H1 (cell line): ENCODE measurements at regions not wholly inside any gene's neighbourhood (a gene's known extent, or its start where the extent isn't known, plus 50 kb on each side); places are given as distances from the start of the nearest gene placed in this dataset.

Experiments
- CHD1 ChIP-seq: IDR thresholded peaks from 2 replicates; pipeline ENCODE4 v1.6.1; 2012; ENCODE audit warnings: low read depth, low read length, improper control_type of control experiment
- EP300 ChIP-seq, 2 experiments: IDR thresholded peaks; 1 replicate in 1 of 2; 2 replicates in 1 of 2; pipeline ENCODE4 v1.6.1; 2011 to 2012; ENCODE audit warnings: low read depth in 2 of 2, low read length in 2 of 2, mild to moderate bottlenecking in 2 of 2, borderline replicate concordance in 1 of 2, inconsistent platforms in 1 of 2, moderate library complexity in 1 of 2
- HDAC2 ChIP-seq, 2 experiments: fragments of 300-600 bp in 1 of 2; sonication (generic) in 1 of 2; IDR thresholded peaks; 2 replicates each; pipeline ENCODE4 v1.6.1; 2011 to 2012; ENCODE audit warnings: low read depth in 2 of 2, low read length in 2 of 2, mild to moderate bottlenecking in 2 of 2, moderate library complexity in 2 of 2, borderline replicate concordance in 1 of 2, inconsistent platforms in 1 of 2
- JUND ChIP-seq: IDR thresholded peaks from 2 replicates; pipeline ENCODE4 v1.6.1; 2011; ENCODE audit warnings: mild to moderate bottlenecking, improper control_type of control experiment, low read length
- KDM1A ChIP-seq: fragments of 200-600, 300-600 bp; sonication (generic); IDR thresholded peaks from 2 replicates; pipeline ENCODE4 v1.7.1; 2016; ENCODE audit warnings: mild to moderate bottlenecking, low read length, borderline replicate concordance
- POLR2A ChIP-seq, 2 experiments: IDR thresholded peaks; 1 replicate in 1 of 2; 2 replicates in 1 of 2; pipeline ENCODE4 v1.6.1; 2011; ENCODE audit warnings: low read depth in 2 of 2, low read length in 2 of 2, mild to moderate bottlenecking in 2 of 2; ENCODE audit errors: control extremely low read depth in 1 of 2
- RFX5 ChIP-seq: IDR thresholded peaks from 2 replicates; pipeline ENCODE4 v1.6.1; 2011; ENCODE audit warnings: low read depth, low read length, improper control_type of control experiment, borderline replicate concordance
- ZNF274 ChIP-seq: IDR thresholded peaks from 2 replicates; pipeline ENCODE4 v1.7.0; 2012; ENCODE audit warnings: low read length, borderline replicate concordance; ENCODE audit errors: extremely low read depth

GRCh38 chr12:47422611-47423010, 283.2 kb downstream of the RPAP3 start (continued):
- TF ChIP-seq HDAC2 (IDR thresholded peaks at IDR 0.05; ENCODE audit: borderline replicate concordance in 1 of 2, low read depth in 2 of 2, low read length in 2 of 2) = no peak
- no peak for TF ChIP-seq KDM1A
- TF ChIP-seq EP300 (IDR thresholded peaks at IDR 0.05; ENCODE audit: borderline replicate concordance in 1 of 2, low read depth in 2 of 2, low read length in 2 of 2) = no peak
- no peak for TF ChIP-seq JUND
- no peak for TF ChIP-seq POLR2A (IDR thresholded peaks at IDR 0.05; ENCODE audit: control extremely low read depth in 1 of 2, low read depth in 2 of 2, low read length in 2 of 2)
- no peak for TF ChIP-seq CHD1
- no peak for TF ChIP-seq RFX5
- TF ChIP-seq ZNF274 = no peak
